Activated T-cell treated with anti-CD3 and anti-CD28 coated beads, Interleukin-2, amount 50 U/mL, for 72 hours (primary cell): ENCODE measurements at regions not wholly inside any gene's neighbourhood (a gene's known extent, or its start where the extent isn't known, plus 50 kb on each side); places are given as distances from the start of the nearest gene placed in this dataset.

Experiments
- ATAC-seq, 2 donors: fragments of 150-1000 bp; cut with Tn5 transposase; replicated peaks in 1 of 2; 2 replicates each; pipeline ENCODE4 v1.10.0; 2021; ENCODE audit warnings: moderate library complexity in 2 of 2, mild to moderate bottlenecking in 1 of 2
- DNase-seq, 2 donors: peaks; one replicate each; pipeline ENCODE4 v3.0.0; 2021 to 2022; ENCODE audit warnings: mixed read lengths in 1 of 2
- H3K27ac Mint-ChIP-seq: one replicate; pipeline ENCODE4 v1.8.0; 2022; ENCODE audit warnings: mild to moderate bottlenecking, moderate library complexity, mixed read lengths
- H3K27me3 Mint-ChIP-seq: one replicate; pipeline ENCODE4 v1.8.0; 2022; ENCODE audit warnings: low read depth, mixed read lengths
- H3K36me3 Mint-ChIP-seq, 2 donors: one replicate each; pipeline ENCODE4 v1.8.0; 2022; ENCODE audit warnings: mixed read lengths in 2 of 2, mild to moderate bottlenecking in 1 of 2; ENCODE audit not compliant: insufficient read depth in 2 of 2
- H3K4me1 Mint-ChIP-seq: one replicate; pipeline ENCODE4 v1.8.0; 2022; ENCODE audit warnings: low read depth, mixed read lengths
- H3K4me3 Mint-ChIP-seq, 2 donors: one replicate each; pipeline ENCODE4 v1.8.0; 2022; ENCODE audit warnings: mild to moderate bottlenecking in 2 of 2, mixed read lengths in 2 of 2, moderate library complexity in 2 of 2
- H3K9me3 Mint-ChIP-seq, 2 donors: one replicate each; pipeline ENCODE4 v1.8.0; 2022; ENCODE audit warnings: mixed read lengths in 2 of 2

- Mint-ChIP-seq H3K4me1 (no peaks in the 10 kb centered on the region), H3K4me3 (no peak overlapping the region), H3K27me3 (no peaks in the 10 kb centered on the region), H3K27ac (no peak overlapping the region), H3K9me3 (peaks cover 0 to 6% of the 10 kb centered on the region in 2 donors), H3K36me3 (peaks cover 0 to 4% of the 10 kb centered on the region in 2 donors)
- ATAC-seq (no peak), DNase-seq (no peak)
Observed at GRCh38 chr1:87927391-87928280, 599.0 kb downstream of the LMO4 start.

- Mint-ChIP-seq H3K4me1 (no peaks in the 10 kb centered on the region), H3K9me3 (peaks cover 0 to 6% of the 10 kb centered on the region in 2 donors), H3K27ac (no peak overlapping the region), H3K27me3 (no peaks in the 10 kb centered on the region), H3K36me3 (peaks cover 0 to 4% of the 10 kb centered on the region in 2 donors), H3K4me3 (no peak overlapping the region)
- DNase-seq = no peak
- ATAC-seq = no peak
Observed at GRCh38 chr1:87928623-87929022, 599.9 kb downstream of the LMO4 start.

GRCh38 chr1:87929906-87930305 lies 601.2 kb downstream of the LMO4 start:
- no peak for ATAC-seq
- H3K27ac Mint-ChIP-seq = no peak overlapping the region
- H3K36me3 Mint-ChIP-seq = peaks cover 0 to 4% of the 10 kb centered on the region in 2 donors
- H3K27me3 Mint-ChIP-seq = no peaks in the 10 kb centered on the region
- H3K4me3 Mint-ChIP-seq = no peak overlapping the region
- peaks cover 0 to 6% of the 10 kb centered on the region in 2 donors for H3K9me3 Mint-ChIP-seq
- DNase-seq = no peak
- H3K4me1 Mint-ChIP-seq = no peaks in the 10 kb centered on the region

GRCh38 chr1:87930796-87931195 lies 602.1 kb downstream of the LMO4 start:
- DNase-seq (no peak), ATAC-seq (no peak)
- Mint-ChIP-seq H3K4me3 (no peak overlapping the region), H3K9me3 (peaks cover 0 to 6% of the 10 kb centered on the region in 2 donors), H3K27ac (no peak overlapping the region), H3K27me3 (no peaks in the 10 kb centered on the region), H3K36me3 (peaks cover 0 to 4% of the 10 kb centered on the region in 2 donors), H3K4me1 (no peaks in the 10 kb centered on the region)

- H3K27me3 Mint-ChIP-seq = no peaks in the 10 kb centered on the region
- no peak overlapping the region for H3K27ac Mint-ChIP-seq
- no peaks in the 10 kb centered on the region for H3K4me1 Mint-ChIP-seq
- DNase-seq = no peak
- no peak overlapping the region for H3K4me3 Mint-ChIP-seq
- H3K36me3 Mint-ChIP-seq = peaks cover 0 to 4% of the 10 kb centered on the region in 2 donors
- H3K9me3 Mint-ChIP-seq = peaks cover 0 to 6% of the 10 kb centered on the region in 2 donors
- ATAC-seq = no peak
Observed at GRCh38 chr1:87933171-87933570, 604.5 kb downstream of the LMO4 start.

- H3K27me3 Mint-ChIP-seq = no peaks in the 10 kb centered on the region
- ATAC-seq (no peak), DNase-seq (no peak)
- H3K4me1 Mint-ChIP-seq = no peaks in the 10 kb centered on the region
- H3K27ac Mint-ChIP-seq = no peak overlapping the region
- H3K4me3 Mint-ChIP-seq = no peak overlapping the region
- H3K36me3 Mint-ChIP-seq = peaks cover 0 to 4% of the 10 kb centered on the region in 2 donors
- peaks cover 0 to 6% of the 10 kb centered on the region in 2 donors for H3K9me3 Mint-ChIP-seq
Observed at GRCh38 chr1:87935130-87935529, 606.5 kb downstream of the LMO4 start.

- Mint-ChIP-seq H3K36me3 (no peaks in the 10 kb centered on the region), H3K9me3 (no peaks in the 10 kb centered on the region), H3K4me3 (no peak overlapping the region), H3K4me1 (no peaks in the 10 kb centered on the region), H3K27me3 (peaks cover 6% of the 10 kb centered on the region), H3K27ac (no peak overlapping the region)
- ATAC-seq (no peak), DNase-seq (no peak)
Observed at GRCh38 chr1:87937831-87938395, 609.2 kb downstream of the LMO4 start.

- DNase-seq (no peak), ATAC-seq (no peak)
- H3K36me3 Mint-ChIP-seq = no peaks in the 10 kb centered on the region
- no peak overlapping the region for H3K27ac Mint-ChIP-seq
- H3K9me3 Mint-ChIP-seq = no peaks in the 10 kb centered on the region
- H3K4me1 Mint-ChIP-seq = no peaks in the 10 kb centered on the region
- H3K27me3 Mint-ChIP-seq = peaks cover 6% of the 10 kb centered on the region
- H3K4me3 Mint-ChIP-seq = no peak overlapping the region
Observed at GRCh38 chr1:87938631-87939030, 610.0 kb downstream of the LMO4 start.

- no peaks in the 10 kb centered on the region for H3K36me3 Mint-ChIP-seq
Observed at GRCh38 chr1:87939444-87939843, 610.8 kb downstream of the LMO4 start.

GRCh38 chr1:87940421-87940820 lies 611.7 kb downstream of the LMO4 start:
- Mint-ChIP-seq H3K36me3 (no peaks in the 10 kb centered on the region), H3K4me1 (no peaks in the 10 kb centered on the region), H3K4me3 (no peak overlapping the region), H3K27ac (no peak overlapping the region), H3K27me3 (peaks cover 6% of the 10 kb centered on the region), H3K9me3 (no peaks in the 10 kb centered on the region)
- DNase-seq (no peak), ATAC-seq (no peak)

More at GRCh38 chr1:87939444-87939843, 610.8 kb downstream of the LMO4 start:
- no peak for ATAC-seq
- H3K9me3 Mint-ChIP-seq = no peaks in the 10 kb centered on the region
- peaks cover 6% of the 10 kb centered on the region for H3K27me3 Mint-ChIP-seq
- H3K4me3 Mint-ChIP-seq = no peak overlapping the region
- H3K27ac Mint-ChIP-seq = no peak overlapping the region
- no peak for DNase-seq
- no peaks in the 10 kb centered on the region for H3K4me1 Mint-ChIP-seq

- Mint-ChIP-seq H3K4me3 (no peak overlapping the region), H3K4me1 (no peaks in the 10 kb centered on the region), H3K27ac (no peak overlapping the region), H3K9me3 (no peaks in the 10 kb centered on the region), H3K27me3 (peaks cover 6% of the 10 kb centered on the region), H3K36me3 (no peaks in the 10 kb centered on the region)
- DNase-seq = no peak
- ATAC-seq = no peak
Observed at GRCh38 chr1:87941337-87941946, 612.8 kb downstream of the LMO4 start.

GRCh38 chr1:87942165-87942564 lies 613.5 kb downstream of the LMO4 start:
- H3K9me3 Mint-ChIP-seq = no peaks in the 10 kb centered on the region
- no peak overlapping the region for H3K27ac Mint-ChIP-seq
- no peaks in the 10 kb centered on the region for H3K4me1 Mint-ChIP-seq
- DNase-seq (no peak), ATAC-seq (no peak)
- H3K36me3 Mint-ChIP-seq = no peaks in the 10 kb centered on the region
- H3K27me3 Mint-ChIP-seq = peaks cover 6% of the 10 kb centered on the region
- H3K4me3 Mint-ChIP-seq = no peak overlapping the region

- H3K9me3 Mint-ChIP-seq = no peaks in the 10 kb centered on the region
- H3K4me1 Mint-ChIP-seq = peaks cover 5% of the 10 kb centered on the region
- no peak overlapping the region for H3K27ac Mint-ChIP-seq
- DNase-seq (no peak), ATAC-seq (no peak)
- H3K4me3 Mint-ChIP-seq = no peak overlapping the region
- H3K27me3 Mint-ChIP-seq = peaks cover 21% of the 10 kb centered on the region
- H3K36me3 Mint-ChIP-seq = no peaks in the 10 kb centered on the region
Observed at GRCh38 chr1:87949711-87950110, 621.0 kb downstream of the LMO4 start.
